ENCODE measurements at regions not wholly inside any gene's neighbourhood (a gene's known extent, or its start where the extent isn't known, plus 50 kb on each side); places are given as distances from the start of the nearest gene placed in this dataset.
"Not testable (repeated sequence)": the region's sequence is repeated elsewhere in the genome, so short reads cannot be mapped to it uniquely, and the experiment has no call there.

- no peak for DNase-seq (ENCODE audit: insufficient read length, low spot score)
- no peak for FAIRE-seq
These were observed 121.9 kb downstream of the FGF18 start for GRCh38 chr5:171541341-171541776.

GRCh38 chr5:171542525-171543140 lies 123.2 kb downstream of the FGF18 start:
- FAIRE-seq (no peak), DNase-seq (ENCODE audit: insufficient read length, low spot score) (no peak)

GRCh38 chr5:171543148-171543815 lies 123.8 kb downstream of the FGF18 start:
- no peak for FAIRE-seq
- no peak for DNase-seq (ENCODE audit: insufficient read length, low spot score)

- DNase-seq (ENCODE audit: insufficient read length, low spot score) (no peak), FAIRE-seq (no peak)
These were observed 125.7 kb downstream of the FGF18 start for GRCh38 chr5:171544913-171545765.

GRCh38 chr5:171549274-171549673 lies 129.8 kb downstream of the FGF18 start:
- no peak for FAIRE-seq
- DNase-seq (ENCODE audit: insufficient read length, low spot score): no peak

GRCh38 chr5:171553817-171554216 lies 134.4 kb downstream of the FGF18 start:
- FAIRE-seq; DNase-seq (ENCODE audit: insufficient read length, low spot score): not testable (repeated sequence)

- FAIRE-seq (no peak), DNase-seq (ENCODE audit: insufficient read length, low spot score) (no peak)
These were observed 135.7 kb downstream of the FGF18 start for GRCh38 chr5:171555160-171555559.

- FAIRE-seq (no peak), DNase-seq (ENCODE audit: insufficient read length, low spot score) (no peak)
These were observed 143.4 kb downstream of the FGF18 start for GRCh38 chr5:171562822-171563221.

- FAIRE-seq: no peak
- no peak for DNase-seq (ENCODE audit: insufficient read length, low spot score)
These were observed 148.9 kb downstream of the FGF18 start for GRCh38 chr5:171568389-171568788.

- DNase-seq (ENCODE audit: insufficient read length, low spot score) (no peak), FAIRE-seq (no peak)
These were observed 149.7 kb downstream of the FGF18 start for GRCh38 chr5:171569065-171569712.

- DNase-seq (ENCODE audit: insufficient read length, low spot score) (no peak), FAIRE-seq (no peak)
These were observed 150.9 kb downstream of the FGF18 start for GRCh38 chr5:171570244-171570825.

GRCh38 chr5:171571663-171572062 lies 152.2 kb downstream of the FGF18 start:
- no peak for DNase-seq (ENCODE audit: insufficient read length, low spot score)
- no peak for FAIRE-seq

- FAIRE-seq: no peak
- no peak for DNase-seq (ENCODE audit: insufficient read length, low spot score)
These were observed 153.6 kb downstream of the FGF18 start for GRCh38 chr5:171573021-171573420.

GRCh38 chr5:171573451-171574225 lies 154.2 kb downstream of the FGF18 start:
- no peak for FAIRE-seq

GRCh38 chr5:171574376-171574775 lies 154.9 kb downstream of the FGF18 start:
- no peak for DNase-seq (ENCODE audit: insufficient read length, low spot score)
- FAIRE-seq: no peak

More at GRCh38 chr5:171573451-171574225, 154.2 kb downstream of the FGF18 start:
- no peak for DNase-seq (ENCODE audit: insufficient read length, low spot score)

GRCh38 chr5:171575386-171575785 lies 155.9 kb downstream of the FGF18 start:
- no peak for FAIRE-seq

GRCh38 chr5:171575808-171576207 lies 156.4 kb downstream of the FGF18 start:
- FAIRE-seq: no peak
- DNase-seq (ENCODE audit: insufficient read length, low spot score): no peak

More at GRCh38 chr5:171575386-171575785, 155.9 kb downstream of the FGF18 start:
- no peak for DNase-seq (ENCODE audit: insufficient read length, low spot score)

- FAIRE-seq (no peak), DNase-seq (ENCODE audit: insufficient read length, low spot score) (no peak)
These were observed 157.8 kb downstream of the FGF18 start for GRCh38 chr5:171577042-171577758.
